Esophagus muscularis mucosa (tissue), 3 donors: ENCODE measurements at regions not wholly inside any gene's neighbourhood (a gene's known extent, or its start where the extent isn't known, plus 50 kb on each side); places are given as distances from the start of the nearest gene placed in this dataset.

Experiments used
- EP300 ChIP-seq: sonication (generic); formaldehyde crosslinking; IDR thresholded peaks from one replicate; pipeline ENCODE4 v1.6.1; 2017; ENCODE audit warnings: antibody characterized with exemption
- TF ChIP-seq, protein P1 (sequence below), 3 experiments: fragments of 200-600 bp in 2 of 3; fragments of 450-650 bp in 1 of 3; sonication (generic) in 2 of 3; IDR thresholded peaks; one replicate each; pipeline ENCODE4 v1.5.1; 2017 to 2019; ENCODE audit warnings: antibody characterized with exemption in 3 of 3, mild to moderate bottlenecking in 2 of 3, moderate library complexity in 1 of 3

DNA sequence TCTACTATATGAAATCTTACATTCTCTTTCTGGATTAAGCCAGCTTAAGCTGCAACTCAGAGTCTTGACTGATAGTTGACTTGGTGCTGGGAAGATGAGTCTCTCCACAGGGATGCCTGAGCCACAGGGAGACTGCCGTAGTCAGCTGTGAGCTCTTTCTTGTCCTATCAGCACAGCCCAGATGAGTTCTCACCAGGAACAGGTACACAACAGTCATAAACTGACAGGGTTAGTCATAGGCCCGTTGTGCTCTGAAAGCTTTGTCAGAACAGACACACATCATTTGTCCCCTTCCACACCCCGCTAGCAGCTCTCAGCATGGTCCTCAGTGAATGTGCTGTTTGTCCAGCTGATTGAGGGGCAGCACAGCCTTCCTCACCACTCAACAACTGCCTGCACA, 221.6 kb downstream of the RPS24 start:
- TF ChIP-seq, protein P1, sequence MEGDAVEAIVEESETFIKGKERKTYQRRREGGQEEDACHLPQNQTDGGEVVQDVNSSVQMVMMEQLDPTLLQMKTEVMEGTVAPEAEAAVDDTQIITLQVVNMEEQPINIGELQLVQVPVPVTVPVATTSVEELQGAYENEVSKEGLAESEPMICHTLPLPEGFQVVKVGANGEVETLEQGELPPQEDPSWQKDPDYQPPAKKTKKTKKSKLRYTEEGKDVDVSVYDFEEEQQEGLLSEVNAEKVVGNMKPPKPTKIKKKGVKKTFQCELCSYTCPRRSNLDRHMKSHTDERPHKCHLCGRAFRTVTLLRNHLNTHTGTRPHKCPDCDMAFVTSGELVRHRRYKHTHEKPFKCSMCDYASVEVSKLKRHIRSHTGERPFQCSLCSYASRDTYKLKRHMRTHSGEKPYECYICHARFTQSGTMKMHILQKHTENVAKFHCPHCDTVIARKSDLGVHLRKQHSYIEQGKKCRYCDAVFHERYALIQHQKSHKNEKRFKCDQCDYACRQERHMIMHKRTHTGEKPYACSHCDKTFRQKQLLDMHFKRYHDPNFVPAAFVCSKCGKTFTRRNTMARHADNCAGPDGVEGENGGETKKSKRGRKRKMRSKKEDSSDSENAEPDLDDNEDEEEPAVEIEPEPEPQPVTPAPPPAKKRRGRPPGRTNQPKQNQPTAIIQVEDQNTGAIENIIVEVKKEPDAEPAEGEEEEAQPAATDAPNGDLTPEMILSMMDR (IDR thresholded peaks at IDR 0.05): no peak
- TF ChIP-seq EP300: no peak
